Erythroblast (primary cell): ENCODE measurements at regions not wholly inside any gene's neighbourhood (a gene's known extent, or its start where the extent isn't known, plus 50 kb on each side); places are given as distances from the start of the nearest gene placed in this dataset.

Source experiments
- GATA1 ChIP-seq: IDR thresholded peaks from 2 replicates; pipeline ENCODE4 v1.6.1; 2011; ENCODE audit warnings: low read depth, mild to moderate bottlenecking, control low read depth, low read length, moderate library complexity
- POLR2A ChIP-seq: IDR thresholded peaks from 2 replicates; pipeline ENCODE4 v1.6.1; 2011; ENCODE audit warnings: mild to moderate bottlenecking, low read length

- no peak for TF ChIP-seq POLR2A
- TF ChIP-seq GATA1 = no peak
These were observed 244.4 kb downstream of the GALC start for GRCh38 chr14:87748558-87748957.
